Fibroblast of skin of right biceps (primary cell): ENCODE measurements at regions not wholly inside any gene's neighbourhood (a gene's known extent, or its start where the extent isn't known, plus 50 kb on each side); places are given as distances from the start of the nearest gene placed in this dataset.

Experiments used
- DNase-seq: peaks from one replicate; pipeline ENCODE4 v3.0.0-alpha.2; 2013

DNA sequence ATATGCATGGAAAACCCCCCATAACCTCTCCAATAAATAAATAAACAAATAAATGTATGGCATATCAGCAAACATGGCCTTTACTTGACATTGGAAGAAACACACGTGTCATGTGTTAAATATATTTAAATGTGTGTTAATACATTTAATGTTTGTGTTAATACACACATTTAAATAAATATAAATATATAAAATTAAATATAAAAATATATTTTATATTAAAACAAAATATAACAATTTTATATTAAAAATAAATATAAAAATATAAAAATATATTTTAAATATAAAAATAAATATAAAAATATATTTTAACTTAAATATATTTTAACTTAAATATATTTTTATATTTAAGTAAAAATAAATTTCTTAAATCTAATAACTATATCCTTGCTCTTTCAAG is 187.6 kb upstream of the CXXC4 start:
- no peak for DNase-seq

- DNase-seq = no peak
These were observed 199.0 kb upstream of the CXXC4 start for GRCh38 chr4:104693601-104694201.

DNA sequence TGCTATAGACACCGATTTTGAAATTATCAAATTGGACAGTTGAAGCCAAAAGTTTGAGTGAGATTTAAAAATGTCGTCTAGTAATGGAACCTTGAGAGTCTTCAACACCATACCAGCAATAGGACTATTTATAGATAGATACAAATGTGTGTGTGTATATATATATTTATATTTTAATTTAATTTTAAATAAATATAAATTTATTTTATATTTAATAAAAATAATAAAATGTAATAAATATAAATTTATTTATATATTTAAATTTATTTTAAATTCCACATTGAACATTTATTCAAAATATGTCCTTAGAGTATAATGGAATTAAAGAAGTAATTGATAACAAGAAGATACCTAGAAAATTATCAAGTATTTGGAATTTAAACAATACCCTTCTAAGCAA is 221.9 kb upstream of the CXXC4 start:
- DNase-seq = no peak

- no peak for DNase-seq
These were observed 225.0 kb upstream of the CXXC4 start for GRCh38 chr4:104719539-104720230.

DNA sequence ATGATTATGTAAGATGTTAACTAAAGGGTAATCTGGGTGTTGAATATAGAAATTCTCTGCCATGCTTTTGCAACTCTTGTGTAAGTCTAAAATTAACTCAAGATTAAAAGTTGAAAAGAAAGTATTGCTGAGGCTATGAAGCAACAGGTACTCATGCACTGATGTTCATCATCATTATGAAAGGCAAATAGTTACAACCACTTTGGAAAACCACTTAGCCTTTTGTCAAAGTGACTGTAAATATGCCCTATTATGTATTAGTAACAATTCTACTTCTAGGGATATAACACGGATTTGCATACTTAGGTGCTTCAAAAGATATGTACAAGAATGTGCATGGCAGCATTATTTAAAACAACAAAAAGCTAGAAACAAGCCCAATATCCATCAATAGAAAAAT is 227.8 kb upstream of the CXXC4 start:
- no peak for DNase-seq

GRCh38 chr4:104726002-104726401 is 231.3 kb upstream of the CXXC4 start:
- no peak for DNase-seq

- DNase-seq = no peak
These were observed 232.9 kb upstream of the CXXC4 start for GRCh38 chr4:104727643-104728042.

DNA sequence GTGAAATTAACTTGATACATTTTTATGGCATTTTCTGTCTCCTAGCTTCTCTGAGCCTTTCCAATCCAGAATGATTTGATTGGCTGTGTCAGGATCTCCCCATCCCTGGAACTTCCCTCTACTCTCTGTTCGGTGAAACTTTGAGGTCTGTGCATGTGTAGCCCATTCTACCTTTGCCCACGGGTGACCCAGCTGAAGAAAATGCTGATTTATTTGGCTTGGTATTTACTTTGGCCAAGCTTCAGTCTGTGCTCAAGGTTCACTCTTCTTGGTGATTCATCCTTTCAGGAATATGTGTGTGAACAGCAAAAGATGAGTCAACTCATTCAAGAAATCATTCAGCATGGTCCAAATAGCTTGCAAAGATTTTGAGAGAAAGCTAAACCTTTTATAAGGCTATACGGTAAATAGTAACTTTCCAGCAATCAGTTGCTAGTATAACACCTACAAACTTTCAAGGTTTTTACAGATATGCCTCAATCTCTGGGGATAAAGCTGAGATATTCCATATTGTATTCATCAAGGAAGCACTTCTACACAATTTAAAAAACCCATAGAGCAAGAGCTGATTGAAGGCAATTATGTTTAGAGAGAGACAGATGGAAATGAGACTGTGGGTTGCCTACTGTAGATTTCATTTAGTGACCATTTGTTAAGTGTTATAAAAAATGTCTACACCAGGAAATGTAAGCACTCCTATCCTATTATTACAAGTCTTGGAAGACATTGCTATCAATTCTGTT is 233.9 kb upstream of the CXXC4 start:
- peak; percentile 78 for DNase-seq

- DNase-seq = no peak
These were observed 238.1 kb upstream of the CXXC4 start for GRCh38 chr4:104732766-104733165.

- DNase-seq = no peak
These were observed 240.5 kb upstream of the CXXC4 start for GRCh38 chr4:104735174-104735573.

- no peak for DNase-seq
These were observed 245.5 kb upstream of the CXXC4 start for GRCh38 chr4:104740161-104740560.

- no peak for DNase-seq
These were observed 248.5 kb upstream of the CXXC4 start for GRCh38 chr4:104743215-104743653.

DNA sequence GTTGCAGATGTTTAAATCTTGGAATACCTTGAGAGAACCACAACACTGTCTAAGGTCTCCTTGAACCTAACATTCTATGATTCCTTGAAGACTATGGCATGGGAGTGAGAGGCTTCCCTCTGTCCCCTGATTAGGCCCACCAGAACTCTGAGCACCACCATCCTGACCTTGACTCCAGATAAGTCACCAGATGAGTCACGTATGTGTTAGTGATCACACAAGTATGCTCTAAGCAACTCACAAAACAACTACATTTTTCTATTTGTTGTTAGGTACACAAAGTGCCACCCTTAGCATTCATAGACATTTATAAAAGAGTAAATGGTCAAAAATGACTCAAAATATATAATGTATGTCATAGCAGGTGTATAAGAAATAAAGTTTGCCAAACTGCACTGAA is 252.9 kb upstream of the CXXC4 start:
- DNase-seq = no peak

- no peak for DNase-seq
These were observed 254.4 kb upstream of the CXXC4 start for GRCh38 chr4:104749062-104749461.

- DNase-seq = no peak
These were observed 255.3 kb upstream of the CXXC4 start for GRCh38 chr4:104750008-104750407.

- no peak for DNase-seq
These were observed 256.8 kb upstream of the CXXC4 start for GRCh38 chr4:104751468-104751867.

GRCh38 chr4:104752337-104752736 is 257.6 kb upstream of the CXXC4 start:
- no peak for DNase-seq

DNA sequence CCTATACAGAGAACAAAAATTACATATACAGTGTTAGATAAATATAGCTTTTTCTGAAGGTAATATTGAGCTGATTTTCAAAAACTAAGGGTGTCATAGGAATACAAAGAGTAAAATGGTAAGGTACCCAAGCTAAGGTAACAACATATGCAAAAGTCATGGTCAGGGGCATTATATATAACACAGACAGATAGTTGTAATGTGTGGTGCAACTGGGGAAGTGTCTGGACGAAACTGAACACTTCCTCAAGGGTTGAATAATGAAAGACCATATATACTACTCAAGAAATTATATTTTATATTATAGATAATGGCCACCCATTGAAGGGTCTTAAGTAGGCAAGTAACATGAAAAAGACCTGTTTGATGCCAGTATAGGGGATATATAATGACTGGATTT is 262.1 kb upstream of the CXXC4 start:
- DNase-seq = no peak

GRCh38 chr4:104758574-104758973 is 263.9 kb upstream of the CXXC4 start:
- no peak for DNase-seq

DNA sequence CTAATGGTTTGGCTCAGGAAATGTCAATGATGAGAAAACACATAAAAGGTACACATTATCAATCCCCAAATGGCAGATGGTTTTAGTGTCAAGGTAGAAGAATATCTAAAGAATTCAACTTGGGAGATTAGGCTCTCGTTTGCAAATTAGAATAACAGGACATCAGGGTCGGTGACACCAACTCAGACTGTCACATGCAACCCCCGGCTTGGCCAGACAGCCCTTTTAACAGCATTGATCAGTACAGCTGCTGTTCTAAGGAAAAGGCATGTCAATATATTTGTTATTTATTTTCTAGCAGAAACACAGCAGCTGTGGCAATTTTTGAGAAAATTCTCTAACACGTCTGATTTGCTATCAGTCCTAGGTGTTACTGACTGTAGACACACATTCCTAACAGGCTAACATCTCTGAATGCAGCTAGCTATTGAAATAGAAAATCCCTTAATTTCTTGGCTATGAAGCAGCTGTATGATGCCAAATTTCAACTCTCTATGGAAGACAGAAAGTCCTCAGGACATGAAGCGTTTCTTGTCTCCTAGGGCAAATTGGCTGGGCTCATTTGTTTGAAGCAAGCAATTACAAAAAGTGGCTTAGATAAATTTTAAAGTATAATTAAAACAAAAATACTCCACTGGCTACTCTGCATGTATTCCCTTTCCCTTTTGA is 269.0 kb upstream of the CXXC4 start:
- no peak for DNase-seq

GRCh38 chr4:104766676-104767075 is 272.0 kb upstream of the CXXC4 start:
- DNase-seq = no peak

- no peak for DNase-seq
These were observed 278.2 kb upstream of the CXXC4 start for GRCh38 chr4:104772849-104773248.

DNA sequence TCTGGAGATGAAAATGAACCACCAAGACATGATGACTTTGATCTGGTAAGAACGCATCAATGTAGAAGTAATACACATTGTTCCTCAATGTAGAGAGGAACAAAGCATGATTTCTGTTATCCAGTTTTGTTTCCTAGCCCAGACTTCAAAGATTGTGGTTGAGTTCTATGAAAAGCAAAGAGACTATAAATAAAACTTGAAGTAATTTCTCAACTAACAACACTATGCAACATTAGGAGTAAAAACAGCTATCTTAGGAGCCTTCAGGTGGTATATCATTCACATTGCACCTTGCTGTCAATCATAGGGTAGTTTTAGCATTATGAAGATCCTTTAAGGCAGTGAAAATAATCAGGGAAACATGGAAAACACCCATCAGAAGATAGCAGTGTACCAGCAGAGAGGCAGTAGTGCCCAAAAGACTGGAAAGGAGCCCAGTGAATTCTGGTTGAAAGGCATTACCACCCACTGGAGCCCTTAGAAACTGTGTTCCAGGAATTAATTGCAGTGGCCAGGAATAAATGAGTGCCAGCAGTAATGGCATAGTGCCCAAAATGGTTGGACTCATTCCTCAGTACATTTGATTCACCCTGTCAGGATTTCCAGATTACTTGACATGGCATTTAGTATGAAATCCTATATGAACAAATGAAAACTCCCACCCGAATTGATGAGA is 300.7 kb upstream of the CXXC4 start:
- DNase-seq = no peak
